ENCODE measurements at regions not wholly inside any gene's neighbourhood (a gene's known extent, or its start where the extent isn't known, plus 50 kb on each side); places are given as distances from the start of the nearest gene placed in this dataset.
"Not testable (repeated sequence)": the region's sequence is repeated elsewhere in the genome, so short reads cannot be mapped to it uniquely, and the experiment has no call there.

DNA sequence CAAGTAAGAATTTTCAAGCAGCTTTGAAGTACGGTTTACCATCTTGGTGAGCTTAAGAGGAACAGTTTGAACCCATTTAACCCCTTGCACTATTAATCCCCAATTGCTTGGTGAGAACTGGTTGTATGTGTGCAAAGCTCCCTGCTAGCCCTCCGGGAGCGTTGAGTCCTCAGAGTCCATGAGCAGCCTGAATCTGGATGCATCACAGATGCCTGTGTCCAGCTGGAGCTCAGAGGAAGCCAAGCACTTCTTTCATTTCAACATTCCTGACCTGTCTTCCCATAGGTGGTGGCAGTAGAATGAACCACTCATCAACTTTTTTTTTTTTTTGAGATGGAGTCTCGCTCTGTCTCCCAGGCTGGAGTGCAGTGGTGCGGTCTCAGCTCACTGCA, 199.9 kb upstream of the IRF2BP2 start:
- not testable (repeated sequence) for DNase-seq

DNA sequence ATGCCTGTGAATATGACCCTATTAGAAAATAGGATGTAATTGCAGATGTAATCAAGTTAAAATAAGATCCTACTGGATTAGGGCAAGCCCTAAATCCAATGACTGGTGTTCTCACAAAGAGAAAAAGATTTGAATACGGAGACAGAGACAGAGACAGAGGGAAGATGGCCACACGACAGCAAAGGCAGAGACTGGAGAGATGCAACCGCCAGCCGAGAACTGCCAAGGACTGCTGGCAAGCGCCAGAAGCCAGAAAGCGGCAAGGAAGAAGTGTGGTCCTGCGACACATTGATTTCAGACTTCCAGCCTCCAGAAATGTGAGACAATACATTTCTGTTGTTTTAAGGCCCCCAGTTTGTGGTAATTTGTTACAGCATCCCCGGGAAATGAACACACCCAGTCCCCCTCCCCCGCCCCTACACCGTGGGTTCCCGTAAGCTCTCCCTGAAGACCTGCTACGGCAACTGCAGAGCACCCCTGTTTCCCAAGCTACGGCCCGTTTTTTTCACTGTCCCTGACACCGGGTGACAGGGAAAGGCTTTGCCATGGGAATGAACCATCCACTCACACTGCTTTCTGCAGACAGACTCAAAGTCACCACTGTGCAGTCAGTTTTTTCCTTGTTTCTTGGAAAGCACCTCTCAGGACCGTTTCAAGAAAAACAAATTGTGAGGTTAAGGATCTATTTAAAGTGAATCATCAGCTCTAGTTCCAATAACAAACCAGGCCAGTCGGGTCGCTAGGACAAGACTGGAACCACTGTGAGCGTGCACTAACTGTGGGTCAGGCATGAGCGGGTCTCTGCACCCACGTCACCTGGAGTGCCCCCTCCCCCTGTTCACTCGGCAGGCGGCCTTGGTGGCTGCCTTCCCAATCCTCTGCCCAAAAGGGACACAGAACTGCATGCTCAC, 199.2 kb upstream of the IRF2BP2 start:
- not testable (repeated sequence) for DNase-seq

DNA sequence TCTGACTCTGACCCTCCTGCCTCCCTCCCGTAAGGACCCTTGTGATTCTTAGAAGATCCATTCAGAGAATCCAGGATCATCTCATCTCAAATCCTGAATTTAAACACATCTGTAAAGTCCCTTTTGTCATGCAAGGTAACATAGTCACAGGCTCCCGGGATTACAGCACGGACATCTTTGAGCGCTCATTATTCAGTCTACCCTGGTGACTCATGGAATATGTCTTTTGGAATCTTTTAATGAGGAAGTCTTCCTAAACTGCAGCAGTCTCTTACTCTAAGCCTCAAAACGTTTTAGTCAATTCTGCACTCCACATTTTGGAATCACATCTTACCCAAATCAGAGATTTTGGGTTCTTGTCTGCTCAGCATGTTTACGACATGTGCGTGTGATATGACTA, 198.5 kb upstream of the IRF2BP2 start:
- not testable (repeated sequence) for DNase-seq

DNA sequence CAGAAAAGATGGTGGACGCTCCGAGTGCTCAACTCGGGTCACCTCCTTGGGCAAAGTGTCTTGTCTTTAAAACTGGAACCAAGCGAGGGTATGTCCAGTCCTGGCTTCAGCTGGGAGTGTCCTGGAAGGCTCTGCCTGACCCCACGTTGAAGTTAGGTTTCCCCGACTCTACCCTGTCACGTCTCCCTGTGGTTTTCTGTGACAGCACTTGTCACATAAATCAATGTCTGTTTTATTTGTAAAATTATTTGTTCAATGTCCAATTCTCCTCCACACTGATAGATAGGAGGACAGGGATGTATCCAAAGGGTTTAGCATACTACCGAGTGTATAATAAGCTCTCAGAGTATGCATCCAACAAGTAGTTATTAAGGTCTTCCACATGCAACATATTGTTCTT, 197.7 kb upstream of the IRF2BP2 start:
- DNase-seq, result not testable (repeated sequence)

DNA sequence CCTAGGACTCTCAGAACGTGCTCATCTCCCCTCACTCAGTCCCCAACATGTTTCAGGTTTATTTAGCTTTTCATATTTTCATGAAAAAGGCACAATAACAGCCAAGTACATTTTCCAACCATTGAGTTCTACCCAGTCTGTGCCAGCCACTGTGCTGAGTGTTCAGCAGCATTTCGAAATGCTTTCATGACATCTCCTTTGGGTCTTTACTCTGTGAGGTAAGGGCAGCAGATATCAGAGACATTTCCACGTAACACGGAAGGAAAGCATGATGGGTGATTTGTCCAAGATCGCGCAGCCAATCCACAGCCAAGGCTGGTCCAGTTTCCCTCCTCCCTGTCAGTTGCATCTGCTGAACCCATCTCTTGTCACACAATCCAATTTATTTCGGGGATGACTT, 192.6 kb upstream of the IRF2BP2 start:
- not testable (repeated sequence) for DNase-seq

DNA sequence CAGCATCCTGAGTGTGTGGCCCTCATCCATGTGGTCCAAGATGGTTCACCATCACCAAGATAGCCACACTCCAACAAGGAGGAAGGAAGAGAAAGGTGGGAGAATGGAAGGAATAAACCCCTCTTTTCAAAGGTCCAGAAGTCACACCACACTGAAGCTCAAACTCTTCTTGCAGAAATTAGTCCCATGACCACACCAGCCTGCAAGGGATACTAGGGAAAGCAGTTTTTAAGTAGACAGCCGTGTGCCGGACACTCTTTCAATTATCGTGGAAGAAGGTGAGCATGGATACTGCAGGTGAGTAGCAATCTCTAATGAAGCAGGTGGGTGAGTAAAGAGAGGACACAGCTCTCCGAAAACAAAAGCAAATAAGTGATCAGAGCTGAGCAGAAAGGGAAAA, 191.7 kb upstream of the IRF2BP2 start:
- not testable (repeated sequence) for DNase-seq

DNA sequence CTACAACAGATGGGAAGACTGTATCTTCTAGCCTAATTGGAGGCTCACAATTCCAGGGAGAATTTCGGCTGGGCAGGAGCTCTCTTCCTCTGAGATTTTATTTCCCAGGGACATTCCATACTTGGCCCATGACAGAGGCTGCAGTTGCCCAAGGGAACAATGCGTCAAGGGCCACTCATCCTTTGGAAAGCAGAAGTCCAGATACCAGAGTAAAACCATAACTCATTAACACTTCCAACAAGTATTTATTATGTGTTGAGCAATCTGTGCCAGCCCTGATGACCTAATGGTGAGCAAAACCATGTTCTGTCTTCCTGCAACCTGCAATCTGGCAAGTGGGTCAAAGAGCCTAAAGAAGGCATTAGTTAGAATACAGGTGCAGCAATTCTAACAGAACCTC, 191.2 kb upstream of the IRF2BP2 start:
- DNase-seq, result not testable (repeated sequence)

DNA sequence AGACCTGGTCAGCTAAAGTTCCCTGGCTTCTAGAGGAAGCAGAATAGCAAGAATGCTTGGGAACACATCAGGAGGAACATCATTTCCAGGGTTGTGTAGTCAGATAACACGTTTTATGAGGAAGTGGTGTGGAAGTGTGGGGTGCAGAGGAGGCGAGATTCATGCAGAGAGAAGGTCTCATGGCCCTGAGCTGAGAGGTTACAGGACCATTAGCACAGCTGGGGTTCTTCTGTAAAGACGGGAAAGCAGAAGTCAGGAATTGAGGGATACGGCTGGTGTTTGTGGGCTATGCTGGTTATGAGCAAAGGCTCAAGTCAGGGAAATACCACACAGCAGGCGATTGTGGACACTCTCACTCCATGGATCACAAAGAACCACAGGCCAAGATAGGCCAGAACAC, 190.6 kb upstream of the IRF2BP2 start:
- DNase-seq, result not testable (repeated sequence)

DNA sequence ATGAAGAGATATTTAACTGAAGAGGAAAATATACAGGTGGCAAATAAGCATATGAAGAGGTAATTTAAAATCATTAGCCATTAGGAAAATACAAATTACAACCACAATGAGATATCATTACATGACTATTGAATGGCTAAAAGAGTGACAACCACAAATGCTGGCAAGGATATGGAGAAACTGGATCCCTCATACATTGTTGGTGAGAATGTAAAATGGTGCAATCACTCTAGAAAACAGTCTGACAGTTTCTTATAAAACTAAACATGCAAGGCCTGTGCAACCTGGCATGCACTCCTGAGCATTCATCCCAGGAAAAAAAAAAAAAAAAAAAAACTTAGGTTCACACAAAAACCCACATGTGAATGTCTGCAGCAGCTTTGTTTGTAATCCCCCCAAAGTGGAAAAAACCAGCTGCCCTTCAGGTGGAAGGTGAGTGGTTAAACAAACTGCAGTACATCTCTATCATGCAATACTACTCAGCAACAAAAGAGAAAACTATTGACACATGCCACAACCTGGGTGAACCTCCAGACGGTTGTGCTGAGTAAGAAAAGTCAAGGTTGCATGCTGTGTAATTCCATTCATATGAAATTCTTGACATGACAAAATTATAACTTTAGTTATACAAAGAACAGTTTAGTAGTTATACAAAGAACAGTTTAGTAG, 189.2 kb upstream of the IRF2BP2 start:
- not testable (repeated sequence) for DNase-seq

DNA sequence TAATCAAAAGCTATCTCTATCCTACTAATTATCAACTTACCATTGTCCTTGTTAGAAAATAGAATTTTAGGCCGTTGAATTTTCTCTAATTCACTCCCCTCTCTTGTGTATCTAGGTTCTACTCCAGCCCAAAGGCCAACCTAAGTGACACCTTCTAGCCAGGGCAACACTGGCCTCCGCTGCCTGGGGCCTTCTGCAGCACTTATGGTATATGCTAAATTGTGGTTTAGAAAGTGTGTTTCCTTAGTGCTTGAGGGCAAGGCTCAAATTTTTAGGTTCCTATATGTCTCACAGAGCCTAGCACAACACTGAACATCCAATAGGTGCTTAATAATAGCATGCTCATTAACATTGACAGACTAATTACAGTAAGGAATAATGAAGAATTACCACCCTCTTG, 187.2 kb upstream of the IRF2BP2 start:
- DNase-seq, result not testable (repeated sequence)

DNA sequence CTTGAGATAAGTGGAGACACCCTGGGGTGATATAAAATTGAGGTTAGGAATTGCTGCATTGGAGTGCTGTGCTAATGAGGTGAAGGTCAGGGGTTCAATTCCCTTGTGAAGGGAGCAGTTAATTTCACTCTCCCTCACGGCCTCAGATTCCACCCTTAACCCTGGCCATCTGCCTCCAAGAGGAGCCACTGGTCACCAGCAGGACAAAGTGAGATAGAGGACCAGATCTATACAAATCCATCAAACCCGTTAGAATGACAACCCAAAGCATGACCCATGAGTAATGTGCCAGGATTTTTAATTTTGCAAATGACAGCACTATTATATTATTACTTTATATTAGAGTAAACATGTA, 186.4 kb upstream of the IRF2BP2 start:
- DNase-seq, result not testable (repeated sequence)

DNA sequence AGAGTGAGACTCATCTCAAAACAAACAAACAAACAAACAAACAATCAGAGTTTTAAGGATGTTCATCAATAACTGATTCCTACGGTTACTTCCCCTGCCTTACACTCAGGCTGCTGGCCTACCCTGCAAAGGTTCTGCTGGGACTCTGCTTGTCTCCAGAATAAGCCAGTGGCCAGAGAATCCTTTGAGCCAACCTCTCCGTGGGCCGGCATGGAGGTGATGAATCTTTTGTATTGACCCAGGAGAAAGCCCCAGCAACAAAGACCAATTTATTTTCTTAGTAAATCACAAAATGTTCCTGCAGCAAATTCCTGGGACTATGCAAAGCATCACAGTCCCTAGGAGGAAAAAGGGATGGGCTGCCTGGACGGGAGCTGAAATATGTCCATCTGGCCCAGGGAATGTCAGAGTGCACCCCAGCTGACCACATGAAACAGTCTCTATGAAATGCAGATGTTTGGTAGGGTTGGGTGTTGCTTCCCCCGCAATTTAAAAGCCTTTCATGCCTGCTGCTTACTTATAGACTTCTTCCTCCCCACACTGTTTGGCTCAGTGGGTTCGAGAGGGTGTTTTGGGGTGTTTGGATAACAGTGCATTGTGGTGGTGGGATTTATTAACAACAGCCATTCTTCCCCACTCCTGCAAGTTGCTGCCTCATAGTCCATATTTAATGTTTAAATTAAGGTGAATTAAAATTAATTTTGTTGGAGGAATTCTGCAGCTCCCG, 185.9 kb upstream of the IRF2BP2 start:
- not testable (repeated sequence) for DNase-seq

DNA sequence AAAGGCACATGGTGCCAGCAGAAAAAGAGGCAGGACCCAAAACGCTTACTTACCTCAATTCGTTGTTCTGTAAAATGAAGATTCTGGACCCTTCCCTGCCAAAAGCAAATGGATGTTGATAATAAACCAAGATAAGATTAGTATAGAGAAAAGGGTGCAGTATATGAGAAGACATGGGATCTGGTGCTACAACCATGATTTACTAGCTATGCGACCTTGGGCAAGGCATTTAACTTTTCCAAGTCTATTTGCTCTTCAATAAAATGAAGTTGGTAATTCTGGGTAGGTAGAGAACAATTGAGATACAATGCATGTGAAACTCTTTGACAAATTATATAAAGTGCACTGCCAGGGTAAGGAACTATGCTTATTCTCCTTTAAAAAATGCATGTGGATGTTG, 185.0 kb upstream of the IRF2BP2 start:
- DNase-seq, result not testable (repeated sequence)

DNA sequence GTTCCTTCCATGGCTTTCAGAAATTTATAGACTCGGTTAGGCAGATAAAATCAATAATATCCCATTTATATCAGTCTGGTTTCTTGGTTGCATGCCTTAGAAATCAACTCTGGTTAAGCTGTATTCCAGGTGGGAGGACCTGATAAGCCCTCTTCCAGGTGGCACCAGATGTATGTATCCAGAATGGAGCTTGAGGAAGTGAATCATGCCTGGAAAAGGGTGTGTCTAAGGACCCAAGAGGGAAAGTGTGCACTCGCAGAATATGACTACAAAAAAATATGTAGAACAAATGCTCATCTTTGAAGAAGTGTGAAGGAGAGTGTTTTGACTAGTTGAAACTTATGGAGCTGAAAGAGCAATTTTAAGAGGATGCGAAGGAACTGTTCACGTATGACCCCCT, 184.5 kb upstream of the IRF2BP2 start:
- not testable (repeated sequence) for DNase-seq

DNA sequence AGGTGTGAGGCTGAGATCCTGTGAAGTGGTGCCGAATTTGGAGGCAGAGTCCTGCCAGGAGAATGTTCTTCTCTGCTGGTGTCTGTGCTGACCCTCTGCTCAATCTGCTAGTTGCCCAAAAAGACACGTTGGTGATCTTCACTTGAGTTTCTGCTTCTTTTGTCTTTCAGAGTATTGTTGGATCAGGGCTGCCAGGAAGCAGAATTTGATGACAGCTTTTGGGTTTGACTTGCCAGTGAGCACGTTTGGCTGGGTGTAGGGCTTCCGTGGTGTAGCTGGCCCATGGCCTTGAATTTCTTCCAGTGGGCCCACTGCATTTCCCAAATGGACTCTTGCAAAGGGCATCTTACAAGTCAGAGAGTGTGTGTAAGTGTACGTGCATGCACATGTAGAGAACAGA, 183.9 kb upstream of the IRF2BP2 start:
- not testable (repeated sequence) for DNase-seq

DNA sequence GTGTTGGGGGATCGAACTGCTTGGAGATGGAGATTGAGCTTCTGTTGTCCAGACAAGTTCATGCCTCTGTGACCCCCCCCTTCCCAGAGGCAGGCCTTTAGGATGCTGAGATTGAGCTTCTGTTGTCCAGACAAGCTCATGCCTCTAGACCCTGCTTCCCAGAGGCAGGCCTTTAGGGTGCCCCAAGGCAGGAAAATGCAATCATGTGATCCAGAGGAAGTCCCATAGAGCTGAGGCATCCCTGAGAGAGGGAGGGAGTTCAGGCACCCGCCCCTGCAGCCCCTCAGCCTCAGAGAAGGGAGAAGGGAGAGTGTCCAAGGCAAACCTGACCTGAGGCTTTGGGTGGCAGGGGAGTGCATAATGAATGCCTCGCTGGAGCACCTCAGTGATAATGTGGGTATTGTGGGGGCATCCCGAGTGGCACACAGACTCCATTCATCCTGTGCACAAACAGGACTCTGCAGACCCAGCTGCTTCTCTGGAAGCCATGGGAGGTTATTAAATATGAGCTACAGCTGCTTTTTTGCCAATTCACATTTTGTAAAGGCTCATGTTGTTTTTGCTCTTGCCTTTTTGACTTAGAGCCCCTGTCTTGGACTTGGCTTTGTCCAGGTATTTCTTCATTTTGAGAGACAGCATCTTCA, 182.4 kb upstream of the IRF2BP2 start:
- DNase-seq, result not testable (repeated sequence)

DNA sequence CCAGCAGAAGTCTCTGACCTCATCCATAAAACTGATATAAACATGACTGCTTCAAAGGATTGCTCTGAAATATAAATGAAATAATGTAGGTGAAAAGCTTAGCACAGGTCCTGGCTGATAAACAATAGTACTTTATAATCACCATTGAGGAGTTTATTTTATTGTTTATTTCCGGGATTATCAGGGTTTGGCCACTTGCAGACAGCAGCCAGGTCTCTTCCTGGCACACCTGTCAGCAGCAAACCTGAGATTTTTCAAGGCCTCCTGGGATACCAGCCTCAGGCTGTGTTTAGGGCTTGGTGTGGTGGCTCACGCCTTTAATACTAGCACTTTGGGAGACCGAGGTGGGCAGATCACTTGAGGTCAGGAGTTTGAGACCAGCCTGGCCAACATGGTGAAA, 181.6 kb upstream of the IRF2BP2 start:
- not testable (repeated sequence) for DNase-seq

DNA sequence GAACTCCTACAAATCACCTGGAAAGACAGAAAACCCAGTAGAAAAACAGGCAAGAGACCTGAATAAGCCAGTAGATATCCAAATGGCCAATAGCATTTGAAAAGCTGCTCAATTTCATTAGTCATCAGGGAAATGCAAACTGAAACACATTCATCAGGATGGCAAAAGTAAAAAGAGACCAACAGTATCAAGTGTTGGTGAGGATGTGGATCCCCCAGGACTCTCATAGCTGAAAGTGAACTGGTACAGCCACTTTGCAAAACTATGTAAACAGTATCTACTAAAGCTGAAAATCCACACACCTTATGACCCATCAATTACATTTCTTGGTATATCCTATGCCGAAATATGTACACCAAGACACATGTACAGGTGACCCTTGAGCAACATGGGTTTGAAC, 180.4 kb upstream of the IRF2BP2 start:
- DNase-seq, result not testable (repeated sequence)

DNA sequence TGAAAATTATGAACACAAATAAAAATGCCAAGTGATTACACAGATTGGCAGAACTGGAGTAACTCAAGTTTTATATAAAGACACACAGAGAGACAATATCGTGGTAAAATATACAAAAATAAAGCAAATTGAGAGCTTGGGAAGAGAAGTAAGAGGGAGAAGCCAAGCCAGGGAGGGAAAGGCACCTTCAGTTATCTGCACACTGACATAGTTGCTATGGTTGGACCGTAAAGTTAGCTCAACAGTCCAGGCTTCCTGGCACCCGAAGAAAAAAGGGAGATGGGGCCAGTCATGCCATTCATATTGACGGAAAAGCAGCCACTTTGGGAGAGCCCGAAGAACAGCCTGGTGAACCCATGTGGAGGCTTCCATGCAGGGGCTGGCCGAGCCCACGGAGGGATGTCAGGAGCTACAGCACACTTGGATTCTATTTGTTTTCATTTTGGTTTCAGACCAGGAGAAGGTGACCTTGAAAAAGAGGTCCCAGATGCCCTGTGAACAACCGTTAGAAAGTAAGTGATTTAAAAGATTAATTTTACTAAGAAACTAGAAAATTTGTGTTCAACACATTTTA, 177.1 kb upstream of the IRF2BP2 start:
- not testable (repeated sequence) for DNase-seq

DNA sequence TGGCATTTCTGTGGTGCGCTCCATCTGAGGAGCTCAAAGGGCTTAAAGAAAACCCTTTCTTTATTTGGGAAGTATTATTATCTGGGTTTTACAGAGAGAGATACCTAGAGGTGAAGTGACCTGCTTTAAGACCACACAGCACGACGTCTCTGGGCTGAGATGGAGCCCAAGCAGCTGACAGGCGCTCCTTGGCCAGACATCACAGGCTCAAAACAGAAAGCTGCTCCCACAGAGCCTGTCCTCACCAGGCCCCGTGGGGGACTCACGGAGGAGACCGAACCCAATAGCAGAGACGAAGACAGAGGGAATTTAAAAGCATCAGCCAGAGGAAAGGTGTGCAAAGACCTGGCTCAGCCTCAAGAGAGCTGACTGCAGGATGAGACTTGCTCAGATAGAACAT, 175.9 kb upstream of the IRF2BP2 start:
- not testable (repeated sequence) for DNase-seq

DNA sequence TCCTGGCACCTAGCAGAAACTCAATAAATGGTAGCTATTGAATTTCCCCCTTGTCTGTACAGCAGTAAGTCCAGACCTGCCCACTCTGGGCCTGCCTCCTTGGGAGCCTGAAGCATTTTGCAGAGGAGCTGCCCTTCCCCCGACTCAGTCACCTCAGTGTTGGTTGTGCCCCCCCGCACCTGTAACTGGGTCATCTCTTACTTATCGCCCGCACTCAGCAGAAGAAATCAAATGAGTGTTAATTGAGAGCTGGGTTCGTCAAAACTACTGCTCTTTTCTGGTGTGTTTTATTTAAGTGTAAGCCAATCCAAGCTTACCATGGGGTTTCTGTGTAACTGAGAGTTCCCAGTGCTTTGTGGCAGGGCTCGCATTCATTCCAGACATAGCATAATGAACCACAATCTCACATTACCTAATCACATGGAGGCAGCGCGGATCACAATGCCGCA, 175.5 kb upstream of the IRF2BP2 start:
- DNase-seq, result not testable (repeated sequence)

DNA sequence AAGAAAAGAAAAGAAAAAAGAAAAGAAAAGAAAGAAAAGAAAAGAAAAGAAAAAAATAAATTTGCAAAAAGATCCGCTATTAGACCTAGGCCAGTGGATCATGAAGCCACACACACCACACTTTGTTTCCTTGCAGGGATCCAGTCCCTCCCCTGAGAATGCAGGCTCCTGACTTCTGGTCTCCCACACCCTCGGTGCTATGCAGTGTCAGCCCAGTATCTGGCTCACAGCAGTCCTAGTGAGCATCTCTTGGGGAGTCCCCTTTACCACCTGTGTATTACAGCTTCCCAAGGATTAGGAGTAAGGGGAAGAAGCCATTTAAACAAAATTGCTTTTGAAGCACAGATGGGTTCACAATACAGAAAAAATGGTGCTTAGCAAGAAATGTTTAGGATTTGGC, 174.1 kb upstream of the IRF2BP2 start:
- DNase-seq, result not testable (repeated sequence)

DNA sequence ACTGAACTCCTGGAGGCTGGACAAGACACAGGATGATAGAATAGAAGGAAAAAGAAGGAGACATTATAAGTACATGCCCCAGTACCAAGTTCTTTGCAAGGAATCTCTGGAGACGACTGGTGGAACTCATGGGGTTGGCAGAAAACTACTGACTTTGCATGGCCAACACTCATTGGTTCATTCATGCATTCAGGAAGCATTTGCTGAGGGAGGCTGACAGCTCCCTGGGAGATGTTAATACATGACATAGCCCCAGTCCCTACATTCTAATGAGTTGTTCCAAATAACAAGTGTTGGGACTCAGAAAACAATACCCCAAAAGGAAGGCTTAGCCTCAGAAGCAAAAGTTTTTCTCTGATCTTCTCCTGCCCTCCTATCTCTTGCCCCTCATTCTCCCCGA, 172.8 kb upstream of the IRF2BP2 start:
- DNase-seq, result no peak

All from NCI-H1436 treated with DMSO at 0.1 percent for 48 hours (cell line).